SK-N-SH (cell line): ENCODE measurements at regions not wholly inside any gene's neighbourhood (a gene's known extent, or its start where the extent isn't known, plus 50 kb on each side); places are given as distances from the start of the nearest gene placed in this dataset.

Experiments
- CTCF ChIP-seq: fragments of 200-600 bp; sonication (generic); IDR thresholded peaks from 2 replicates; pipeline ENCODE4 v1.6.1; 2017; ENCODE audit warnings: antibody characterized with exemption, mild to moderate bottlenecking, moderate library complexity
- EP300 ChIP-seq, 2 experiments: IDR thresholded peaks; 2 replicates each; pipeline versions ENCODE4 v1.4.0 to v1.6.1; 2012; ENCODE audit warnings: borderline replicate concordance in 1 of 2, low read depth in 1 of 2, low read length in 1 of 2
- EZH2phosphoT487 ChIP-seq: fragments of 200-600 bp; sonication (generic); IDR thresholded peaks from 2 replicates; pipeline ENCODE4 v1.6.1; 2017; ENCODE audit warnings: low read depth, mixed run types, mild to moderate bottlenecking, antibody characterized with exemption, moderate library complexity, borderline replicate concordance
- IRF3 ChIP-seq: fragments of 150-350 bp; IDR thresholded peaks from 2 replicates; pipeline ENCODE4 v1.6.1; 2016; ENCODE audit warnings: mild to moderate bottlenecking, low read depth, low read length
- JUND ChIP-seq: IDR thresholded peaks from 2 replicates; pipeline ENCODE4 v1.4.0; 2012
- MXI1 ChIP-seq: IDR thresholded peaks from 2 replicates; pipeline ENCODE4 v1.6.1; 2012; ENCODE audit warnings: mild to moderate bottlenecking, low read depth, low read length, improper control_type of control experiment
- POLR2AphosphoS5 ChIP-seq: IDR thresholded peaks from 2 replicates; pipeline ENCODE4 v1.6.1; 2012; ENCODE audit warnings: low read depth, low read length
- RAD21 ChIP-seq: IDR thresholded peaks from 2 replicates; pipeline ENCODE4 v1.6.1; 2012; ENCODE audit warnings: mild to moderate bottlenecking, low read length
- TCF12 ChIP-seq: IDR thresholded peaks from 2 replicates; pipeline ENCODE4 v1.4.0; 2012
- TEAD4 ChIP-seq: IDR thresholded peaks from 2 replicates; pipeline ENCODE4 v1.4.0; 2012; ENCODE audit warnings: mild to moderate bottlenecking, borderline replicate concordance; ENCODE audit not compliant: insufficient read depth
- USF2 ChIP-seq: fragments of 150-350 bp; IDR thresholded peaks from 2 replicates; pipeline ENCODE4 v1.6.1; 2017; ENCODE audit warnings: antibody characterized with exemption, low read length, low read depth, borderline replicate concordance
- YY1 ChIP-seq: IDR thresholded peaks from 2 replicates; pipeline ENCODE4 v1.4.0; 2012; ENCODE audit warnings: low read depth, mild to moderate bottlenecking
- TF ChIP-seq, protein P1 (sequence below): IDR thresholded peaks from 2 replicates; pipeline ENCODE4 v1.6.1; 2012; ENCODE audit warnings: mild to moderate bottlenecking, low read depth, low read length, moderate library complexity

DNA sequence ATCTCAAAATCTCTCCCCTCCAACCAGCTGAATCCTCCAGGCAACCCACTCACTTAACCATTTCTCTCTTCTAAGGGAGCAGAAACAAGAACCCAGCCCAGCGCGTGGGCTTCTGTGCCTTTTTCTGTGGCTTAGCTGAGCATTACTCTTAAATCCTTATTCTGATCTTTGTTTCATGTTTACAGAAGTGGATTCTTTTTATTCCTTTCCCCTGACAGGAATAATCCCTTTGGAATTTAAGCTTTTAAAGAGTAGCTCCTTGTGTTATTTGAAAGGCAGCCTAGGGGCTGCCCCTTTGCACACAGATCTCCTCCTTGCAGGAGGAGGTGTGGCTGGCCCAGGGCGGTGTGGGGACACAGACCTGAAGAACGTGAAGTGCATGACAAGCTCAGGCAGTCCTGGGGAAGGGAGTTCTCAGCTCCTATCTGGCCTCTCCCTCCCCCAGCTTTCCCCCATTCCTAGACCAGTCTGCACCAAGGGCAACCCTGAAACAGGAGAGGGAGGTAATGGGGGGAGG, 77.1 kb upstream of the UBE2E1 start:
- no peak for TF ChIP-seq IRF3
- no peak for TF ChIP-seq EZH2phosphoT487
- TF ChIP-seq TEAD4, result no peak
- TF ChIP-seq RAD21, result no peak
- TF ChIP-seq TCF12, result no peak
- TF ChIP-seq CTCF, result no peak
- TF ChIP-seq YY1, result no peak
- TF ChIP-seq, protein P1, sequence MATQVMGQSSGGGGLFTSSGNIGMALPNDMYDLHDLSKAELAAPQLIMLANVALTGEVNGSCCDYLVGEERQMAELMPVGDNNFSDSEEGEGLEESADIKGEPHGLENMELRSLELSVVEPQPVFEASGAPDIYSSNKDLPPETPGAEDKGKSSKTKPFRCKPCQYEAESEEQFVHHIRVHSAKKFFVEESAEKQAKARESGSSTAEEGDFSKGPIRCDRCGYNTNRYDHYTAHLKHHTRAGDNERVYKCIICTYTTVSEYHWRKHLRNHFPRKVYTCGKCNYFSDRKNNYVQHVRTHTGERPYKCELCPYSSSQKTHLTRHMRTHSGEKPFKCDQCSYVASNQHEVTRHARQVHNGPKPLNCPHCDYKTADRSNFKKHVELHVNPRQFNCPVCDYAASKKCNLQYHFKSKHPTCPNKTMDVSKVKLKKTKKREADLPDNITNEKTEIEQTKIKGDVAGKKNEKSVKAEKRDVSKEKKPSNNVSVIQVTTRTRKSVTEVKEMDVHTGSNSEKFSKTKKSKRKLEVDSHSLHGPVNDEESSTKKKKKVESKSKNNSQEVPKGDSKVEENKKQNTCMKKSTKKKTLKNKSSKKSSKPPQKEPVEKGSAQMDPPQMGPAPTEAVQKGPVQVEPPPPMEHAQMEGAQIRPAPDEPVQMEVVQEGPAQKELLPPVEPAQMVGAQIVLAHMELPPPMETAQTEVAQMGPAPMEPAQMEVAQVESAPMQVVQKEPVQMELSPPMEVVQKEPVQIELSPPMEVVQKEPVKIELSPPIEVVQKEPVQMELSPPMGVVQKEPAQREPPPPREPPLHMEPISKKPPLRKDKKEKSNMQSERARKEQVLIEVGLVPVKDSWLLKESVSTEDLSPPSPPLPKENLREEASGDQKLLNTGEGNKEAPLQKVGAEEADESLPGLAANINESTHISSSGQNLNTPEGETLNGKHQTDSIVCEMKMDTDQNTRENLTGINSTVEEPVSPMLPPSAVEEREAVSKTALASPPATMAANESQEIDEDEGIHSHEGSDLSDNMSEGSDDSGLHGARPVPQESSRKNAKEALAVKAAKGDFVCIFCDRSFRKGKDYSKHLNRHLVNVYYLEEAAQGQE, result no peak
- TF ChIP-seq POLR2AphosphoS5, result no peak
- no peak for TF ChIP-seq USF2
- TF ChIP-seq JUND, result no peak
- no peak for TF ChIP-seq MXI1
- TF ChIP-seq EP300 (IDR thresholded peaks at IDR 0.05; ENCODE audit: borderline replicate concordance in 1 of 2, low read depth in 1 of 2, low read length in 1 of 2), result no peak
